ENCODE measurements at regions not wholly inside any gene's neighbourhood (a gene's known extent, or its start where the extent isn't known, plus 50 kb on each side); places are given as distances from the start of the nearest gene placed in this dataset.

DNA sequence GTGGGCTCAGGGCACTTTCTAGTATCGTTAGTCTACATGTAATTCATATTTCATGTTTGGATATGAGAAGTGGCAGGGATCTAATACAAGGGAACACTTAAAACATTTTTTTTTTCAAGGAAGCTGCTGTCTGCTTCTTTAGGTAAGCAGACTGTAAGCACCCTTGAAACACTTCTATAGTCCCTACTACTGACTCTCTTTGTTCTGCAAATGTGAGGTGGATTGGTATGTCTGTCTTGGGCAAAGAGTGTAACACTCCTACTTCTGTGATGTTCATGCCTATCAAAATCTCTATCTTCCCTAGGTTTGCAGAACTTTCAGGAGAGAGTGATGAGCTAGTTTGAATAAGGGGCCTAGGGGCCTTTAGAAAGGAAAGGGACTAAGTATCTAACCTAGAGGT is 93.9 kb downstream of the ZNF330 start:
- H4K91ac ChIP-seq (replicated peaks; ENCODE audit: insufficient read length, low read length): no peak overlapping the region
- no peak overlapping the region for H2BK20ac ChIP-seq (ENCODE audit: low read length)
- no peak overlapping the region for H3K4ac ChIP-seq (replicated peaks; ENCODE audit: insufficient read length, low read depth, low read length)
- H3K79me2 ChIP-seq (ENCODE audit: control insufficient read depth in 1 of 2, insufficient read depth in 2 of 2, low read length in 2 of 2): no peaks in the 10 kb centered on the region
- no peaks in the 10 kb centered on the region for H3K23me2 ChIP-seq (ENCODE audit: low read depth, low read length)
- no peak overlapping the region for H2BK12ac ChIP-seq (ENCODE audit: low read depth, low read length)
- no peak overlapping the region for H4K5ac ChIP-seq (ENCODE audit: insufficient read length, low read depth, low read length)
- H4K20me1 ChIP-seq (replicated peaks in 1 of 2; ENCODE audit: control insufficient read depth in 1 of 2, insufficient read depth in 2 of 2, low read length in 2 of 2): no peaks in the 10 kb centered on the region
- no peak overlapping the region for H3K56ac ChIP-seq (replicated peaks; ENCODE audit: insufficient read length, low read depth, low read length)
- POLR2A ChIA-PET (ENCODE audit: partially characterized antibody): no interaction called here
- no peak overlapping the region for H2BK15ac ChIP-seq (ENCODE audit: low read length)
- H3K23ac ChIP-seq (ENCODE audit: insufficient read length): no peak overlapping the region
- H3K18ac ChIP-seq (ENCODE audit: extremely low read depth, low read length): no peak overlapping the region
- no peak for DNase-seq (ENCODE audit: low read depth in 1 of 2, low spot score in 2 of 2)
- no peak for TF ChIP-seq TAF7 (optimal IDR thresholded peaks at IDR 0.05; ENCODE audit: borderline replicate concordance, low read depth, low read length)
- TF ChIP-seq SIRT6 (IDR thresholded peaks at IDR 0.05; ENCODE audit: low read length): no peak
- TF ChIP-seq SRF (IDR thresholded peaks at IDR 0.05; ENCODE audit: low read depth, low read length): no peak
- no peak for TF ChIP-seq BRCA1 (IDR thresholded peaks at IDR 0.05; ENCODE audit: low read depth, low read length)
- no peak for TF ChIP-seq RXRA (IDR thresholded peaks at IDR 0.05; ENCODE audit: insufficient read depth, low read depth, low read length)
- no peak for TF ChIP-seq EZH2 (IDR thresholded peaks at IDR 0.05; ENCODE audit: low read depth, low read length, severe bottlenecking)
- no peak for TF ChIP-seq CREB1 (IDR thresholded peaks at IDR 0.05)
- TF ChIP-seq ASH2L (IDR thresholded peaks at IDR 0.05; ENCODE audit: low read length): no peak
- no peak for TF ChIP-seq SUZ12 (IDR thresholded peaks at IDR 0.05; ENCODE audit: low read length)
- H2BK5ac ChIP-seq (ENCODE audit: low read depth, low read length): no peak overlapping the region
- no peak overlapping the region for H3K14ac ChIP-seq (ENCODE audit: insufficient read length)
- H3K27me3 ChIP-seq (replicated peaks in 1 of 4; ENCODE audit: control insufficient read depth in 3 of 4, extremely low read depth in 1 of 4, insufficient read depth in 3 of 4, low read length in 3 of 4): no peaks in the 10 kb centered on the region
- FAIRE-seq: no peak
- 92% methylated on average over 1 of the region's 1 CpG; no CpG with 5 or more reads in 1 of the 2 experiments for WGBS, 2 experiments (ENCODE audit: extremely low coverage in 1 of 2, insufficient coverage in 1 of 2, insufficient read length in 1 of 2, insufficient replicate concordance in 2 of 2, low coverage in 1 of 2, low lambda C conversion rate in 2 of 2, missing lambda C conversion rate in 1 of 2)
- H2BK120ac ChIP-seq (replicated peaks; ENCODE audit: low read depth, low read length): no peak overlapping the region
- no peaks in the 10 kb centered on the region for H3K9me3 ChIP-seq (ENCODE audit: insufficient read depth in 2 of 2, low read depth in 1 of 2, low read length in 1 of 2)
- no peaks in the 10 kb centered on the region for H3K79me1 ChIP-seq (ENCODE audit: low read depth, low read length)
- H3K4me1 ChIP-seq (replicated peaks in 1 of 4; ENCODE audit: control insufficient read depth in 3 of 4, insufficient read depth in 4 of 4, low read length in 3 of 4): no peaks in the 10 kb centered on the region; a peak in 1 of 7 replicates
- no peak overlapping the region for H3K4me3 ChIP-seq (ENCODE audit: extremely low read depth in 1 of 4, insufficient read depth in 2 of 4, low read depth in 3 of 4, low read length in 4 of 4)
- CTCF ChIA-PET (ENCODE audit: partially characterized antibody): interaction anchor here (1.2 to 1.9 kb wide), 2 partner anchors 9 to 100 kb away, joined by 3 to 4 read pairs; no protein-coding TSS in a partner anchor
- no peak overlapping the region for H2AK5ac ChIP-seq (ENCODE audit: low read depth, low read length)
- no peak overlapping the region for H4K8ac ChIP-seq (ENCODE audit: extremely low read depth, insufficient read depth, low read length)
- no peak overlapping the region for H3K9ac ChIP-seq (replicated peaks in 1 of 4; ENCODE audit: extremely low read depth in 1 of 4, low read depth in 3 of 4, low read length in 3 of 4)
- H3K27ac ChIP-seq (ENCODE audit: low read depth, low read length): no peak overlapping the region
- no peak overlapping the region for H3K4me2 ChIP-seq (ENCODE audit: insufficient read depth in 1 of 2, low read depth in 2 of 2, low read length in 2 of 2)
- no peaks in the 10 kb centered on the region for H3K36me3 ChIP-seq (ENCODE audit: control insufficient read depth in 2 of 4, insufficient read depth in 4 of 4, low read length in 3 of 4)
- no peak overlapping the region for H2AFZ ChIP-seq (ENCODE audit: low read length)

Data from H1 (cell line).